IPS DF 6.9 (cell line): ENCODE measurements at regions not wholly inside any gene's neighbourhood (a gene's known extent, or its start where the extent isn't known, plus 50 kb on each side); places are given as distances from the start of the nearest gene placed in this dataset.
"Not testable (repeated sequence)": the region's sequence is repeated elsewhere in the genome, so short reads cannot be mapped to it uniquely, and the experiment has no call there.

Experiments
- DNase-seq: peaks from one replicate; pipeline ENCODE4 v3.0.0-alpha.2; 2013; ENCODE audit warnings: low read depth, low spot score
- H3K27ac ChIP-seq: one replicate; pipeline ENCODE4 v1.5.1; 2013; ENCODE audit warnings: low read length, control low read depth
- H3K27me3 ChIP-seq: 2 replicates; pipeline ENCODE4 v1.6.1; 2013; ENCODE audit warnings: mild to moderate bottlenecking, low read length; ENCODE audit not compliant: control insufficient read depth, insufficient read depth
- H3K36me3 ChIP-seq: 2 replicates; pipeline ENCODE4 v1.6.1; 2013; ENCODE audit warnings: low read length; ENCODE audit not compliant: control insufficient read depth, insufficient read depth
- H3K4me1 ChIP-seq: 2 replicates; pipeline ENCODE4 v1.6.1; 2013; ENCODE audit warnings: low read length; ENCODE audit not compliant: control insufficient read depth, insufficient read depth
- H3K4me3 ChIP-seq: 2 replicates; pipeline ENCODE4 v1.5.1; 2013; ENCODE audit warnings: mild to moderate bottlenecking, low read length
- H3K9me3 ChIP-seq: 2 replicates; pipeline ENCODE4 v1.6.1; 2013; ENCODE audit warnings: low read length, inconsistent platforms; ENCODE audit not compliant: control insufficient read depth, insufficient read depth
- WGBS: extraction: QIAGEN DNeasy Blood & Tissue Kit; methylation state at CpG from one replicate; pipeline ENCODE4 v1.1.7; 2013; ENCODE audit warnings: mixed read lengths, missing lambda C conversion rate; ENCODE audit not compliant: insufficient read length, insufficient coverage; 5-methylcytosine and 5-hydroxymethylcytosine counted together

DNA sequence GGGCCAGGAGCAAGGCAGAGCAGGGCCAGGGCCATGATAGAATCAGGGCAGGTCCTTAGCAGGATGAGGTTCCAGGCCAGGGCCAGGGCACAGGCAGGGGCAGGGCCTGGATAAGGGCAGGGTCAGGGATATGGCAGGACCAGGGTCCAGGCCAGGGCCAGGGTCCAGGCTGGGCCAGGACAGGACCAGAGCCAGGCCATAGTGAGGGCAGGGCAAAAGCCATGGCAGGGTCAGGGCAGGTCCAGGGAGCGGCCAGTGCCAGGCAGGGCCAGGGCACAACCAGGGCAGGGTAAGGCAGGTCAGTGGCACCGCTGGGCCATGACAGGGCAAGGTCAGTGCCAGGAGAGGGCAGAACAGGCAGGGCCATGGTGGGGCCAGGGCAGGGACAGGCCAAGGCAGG, 152.2 kb downstream of the LIPI start:
- Histone ChIP-seq H3K4me3 (no peak overlapping the region), H3K9me3 (no peaks in the 10 kb centered on the region), H3K36me3 (no peaks in the 10 kb centered on the region), H3K4me1 (no peaks in the 10 kb centered on the region; the same call in 1 of the 2 replicates), H3K27ac (no peak overlapping the region), H3K27me3 (no peaks in the 10 kb centered on the region)
- no peak for DNase-seq
- WGBS: no CpG with 5 or more reads among the region's 2 CpGs

DNA sequence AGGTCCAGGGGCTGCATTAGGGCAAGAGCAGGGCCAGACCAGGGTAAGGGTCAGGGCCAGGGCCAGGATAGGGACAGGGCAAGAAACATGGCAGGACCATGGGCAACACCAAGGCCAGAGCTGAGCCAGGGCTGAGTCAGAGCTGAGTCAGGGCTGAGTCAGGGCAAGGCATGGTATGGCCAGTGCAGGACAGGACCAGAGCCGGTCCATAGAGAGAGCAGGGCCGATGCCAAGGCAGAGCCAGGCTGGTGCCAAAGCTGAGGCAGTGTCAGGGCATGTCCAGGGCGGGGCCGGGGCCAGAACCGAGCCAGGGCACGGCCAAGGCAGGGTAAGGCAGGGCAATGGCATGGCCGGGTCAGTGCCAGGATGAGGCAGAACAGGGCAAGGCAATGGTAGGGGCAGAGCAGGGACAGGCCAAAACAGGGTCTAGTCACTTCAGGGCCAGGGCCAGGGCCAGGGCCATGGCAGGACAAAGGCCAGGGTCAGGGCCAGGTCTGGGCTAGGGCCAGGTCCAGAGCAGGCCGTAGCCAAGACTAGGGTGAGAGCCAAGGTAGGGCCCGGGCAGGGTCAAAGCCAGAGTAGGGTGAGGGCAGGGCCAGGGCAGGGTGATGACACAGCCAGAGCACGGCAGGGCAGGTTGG, 152.8 kb downstream of the LIPI start:
- not testable (repeated sequence) for H3K9me3 ChIP-seq, H3K27me3 ChIP-seq, H3K4me1 ChIP-seq, H3K36me3 ChIP-seq, H3K27ac ChIP-seq, DNase-seq, H3K4me3 ChIP-seq
- no CpG with 5 or more reads among the region's 10 CpGs for WGBS

DNA sequence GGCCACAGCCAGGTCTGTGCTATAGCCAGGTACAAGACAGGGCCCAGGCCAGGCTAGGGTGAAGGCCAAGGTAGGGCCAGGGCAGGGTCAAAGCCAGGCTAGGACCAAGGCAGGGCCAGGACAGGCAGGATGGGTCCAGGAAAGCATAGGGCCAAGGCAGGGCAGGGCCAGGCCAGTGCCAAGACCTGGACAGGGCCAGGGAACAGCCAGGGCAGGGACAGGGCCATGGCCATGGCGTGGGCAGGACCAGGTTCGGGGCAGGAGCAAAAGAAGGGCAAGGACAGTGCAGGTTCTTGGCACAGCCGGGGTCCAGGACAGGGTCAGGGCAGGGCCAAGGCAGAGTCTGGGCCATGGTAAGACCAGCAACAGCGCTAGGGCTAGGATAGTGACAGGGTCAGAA, 153.4 kb downstream of the LIPI start:
- H3K36me3 ChIP-seq: no peaks in the 10 kb centered on the region
- no peak for DNase-seq
- H3K9me3 ChIP-seq: no peaks in the 10 kb centered on the region
- no CpG with 5 or more reads among the region's 4 CpGs for WGBS
- no peaks in the 10 kb centered on the region; the same call in 1 of the 2 replicates for H3K4me1 ChIP-seq
- no peak overlapping the region for H3K4me3 ChIP-seq
- H3K27me3 ChIP-seq: no peaks in the 10 kb centered on the region
- H3K27ac ChIP-seq: no peak overlapping the region

DNA sequence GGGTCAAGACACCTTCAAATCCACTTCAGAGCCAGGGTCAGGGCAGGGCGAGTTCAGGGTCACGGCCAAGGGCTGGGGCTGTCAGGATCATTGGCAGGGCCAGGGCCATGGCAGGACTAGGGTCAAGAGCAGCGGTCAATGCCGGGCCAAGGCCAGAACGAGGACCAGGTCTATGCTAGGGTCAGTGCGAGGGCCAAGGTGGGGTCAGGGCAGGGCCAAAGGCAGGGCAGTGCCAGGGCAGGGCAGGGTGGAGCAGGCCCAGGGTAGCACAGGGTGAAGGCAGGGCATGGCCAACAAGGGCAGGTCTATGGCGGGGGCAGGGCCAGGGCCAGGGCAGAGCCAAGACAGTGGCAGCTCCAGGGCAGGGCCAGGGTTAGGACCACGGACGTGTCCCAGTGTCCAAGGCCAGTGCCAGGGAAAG, 154.0 kb downstream of the LIPI start:
- Histone ChIP-seq H3K4me1 (no peaks in the 10 kb centered on the region; the same call in 1 of the 2 replicates), H3K36me3 (no peaks in the 10 kb centered on the region), H3K27me3 (no peaks in the 10 kb centered on the region), H3K27ac (no peak overlapping the region), H3K9me3 (no peaks in the 10 kb centered on the region), H3K4me3 (no peak overlapping the region)
- no CpG with 5 or more reads among the region's 9 CpGs for WGBS
- no peak for DNase-seq

DNA sequence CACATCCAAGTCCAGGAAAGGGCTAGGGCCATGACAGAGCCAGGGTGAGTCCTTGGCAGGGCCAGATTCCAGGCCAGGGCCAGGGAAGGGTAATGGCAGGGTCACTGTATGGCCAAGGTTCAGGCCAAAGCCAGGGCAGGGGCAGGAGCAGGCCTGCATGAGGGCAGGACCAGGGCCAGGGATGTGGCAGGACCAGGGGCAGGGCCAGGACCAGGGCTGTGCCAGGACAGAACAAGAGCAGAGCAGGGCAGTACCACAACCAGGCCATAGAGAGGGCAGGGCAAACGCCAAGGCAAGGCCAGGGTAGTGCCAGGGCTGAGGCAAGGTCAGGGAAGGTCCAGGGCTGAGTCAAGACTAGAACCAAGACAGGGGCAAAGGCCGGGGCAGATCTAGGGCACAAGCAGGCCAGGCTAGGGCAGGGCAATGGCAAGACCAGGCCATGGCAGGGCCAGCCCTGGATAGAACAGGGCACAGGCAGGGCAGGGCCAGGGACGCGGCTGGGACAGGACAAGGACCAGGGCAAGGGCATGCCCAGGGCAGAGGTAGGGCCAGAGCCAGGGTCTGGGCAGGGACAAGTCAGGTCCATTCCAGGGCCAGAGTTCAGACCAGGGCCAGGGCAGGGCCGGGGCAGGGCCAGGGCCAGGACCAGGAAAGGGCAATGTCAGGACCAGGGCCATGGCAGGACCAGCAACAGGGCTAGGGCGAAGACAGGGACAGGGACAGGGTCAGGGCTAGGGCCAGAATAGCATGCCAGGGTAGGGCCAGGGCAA, 154.8 kb downstream of the LIPI start:
- H3K9me3 ChIP-seq, DNase-seq, H3K4me3 ChIP-seq, H3K4me1 ChIP-seq, H3K27me3 ChIP-seq, H3K27ac ChIP-seq, H3K36me3 ChIP-seq: not testable (repeated sequence)
- no CpG with 5 or more reads among the region's 6 CpGs for WGBS

DNA sequence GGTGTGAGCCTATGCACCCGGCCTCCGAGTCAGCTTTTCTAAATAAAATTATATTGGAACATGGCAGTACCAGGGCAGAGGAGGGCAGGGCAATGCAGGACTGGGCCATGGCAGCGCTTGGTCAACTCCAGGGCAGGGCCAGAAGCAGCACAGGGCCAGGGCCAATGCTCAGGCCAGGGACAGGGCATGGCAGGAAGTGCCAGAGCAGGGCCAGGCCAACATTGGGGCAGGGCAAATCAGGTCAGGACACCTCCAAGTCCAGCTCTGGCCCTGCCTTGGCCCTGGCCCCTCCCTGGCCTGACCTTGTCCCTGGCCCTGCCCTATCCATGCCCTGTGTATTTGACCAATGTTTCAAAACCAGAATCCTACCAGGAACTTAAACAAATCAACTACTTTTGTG, 156.1 kb downstream of the LIPI start:
- no peak for DNase-seq
- H3K4me3 ChIP-seq: no peak overlapping the region
- no CpG with 5 or more reads among the region's 3 CpGs for WGBS
- no peak overlapping the region for H3K27ac ChIP-seq
- no peaks in the 10 kb centered on the region for H3K36me3 ChIP-seq
- no peaks in the 10 kb centered on the region for H3K27me3 ChIP-seq
- H3K9me3 ChIP-seq: no peaks in the 10 kb centered on the region
- no peaks in the 10 kb centered on the region; the same call in 1 of the 2 replicates for H3K4me1 ChIP-seq

DNA sequence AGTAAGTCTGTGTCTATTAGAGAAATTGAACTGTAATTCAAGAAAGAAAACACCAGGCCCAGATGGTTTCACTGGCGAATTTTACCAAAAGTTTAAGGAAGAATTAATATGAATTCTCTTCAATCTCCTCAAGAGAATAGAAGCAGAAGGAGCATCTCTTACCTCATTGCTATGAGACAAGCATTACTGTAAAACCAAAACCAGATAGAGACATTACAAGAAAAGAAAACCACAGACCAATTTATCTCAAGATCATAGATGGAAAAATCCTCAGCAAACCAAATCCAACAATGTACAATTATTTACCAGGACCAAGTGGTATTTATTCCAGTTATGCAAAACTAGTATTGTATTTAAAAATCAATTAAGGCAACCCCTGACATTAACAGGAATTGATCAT, 160.6 kb downstream of the LIPI start:
- WGBS: no CpG with 5 or more reads among the region's 1 CpG
- Histone ChIP-seq H3K36me3 (no peaks in the 10 kb centered on the region), H3K27me3 (no peaks in the 10 kb centered on the region)

DNA sequence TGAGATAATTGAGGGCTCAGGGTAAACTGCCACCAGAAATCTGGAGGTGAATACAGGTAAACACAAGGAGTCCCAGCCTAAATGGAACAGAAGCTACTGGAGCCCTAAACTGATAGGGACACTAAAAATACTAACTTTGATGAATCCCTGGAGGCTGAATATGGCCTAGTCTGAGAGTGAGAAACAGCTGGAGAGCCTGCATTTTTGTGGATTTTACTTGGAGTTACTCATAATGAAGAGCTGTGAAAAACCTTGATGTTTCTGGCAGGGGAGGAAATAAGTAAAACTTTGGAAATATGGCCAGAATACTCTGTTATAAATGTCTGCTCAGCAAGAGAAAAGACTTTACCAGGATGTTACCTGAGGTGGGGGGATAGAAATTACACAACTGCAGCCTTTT, 164.4 kb downstream of the LIPI start:
- H3K27ac ChIP-seq: no peak overlapping the region
- no peak overlapping the region for H3K4me3 ChIP-seq
- no peaks in the 10 kb centered on the region for H3K4me1 ChIP-seq
- no peak for DNase-seq
- H3K9me3 ChIP-seq: no peaks in the 10 kb centered on the region
- no peaks in the 10 kb centered on the region for H3K27me3 ChIP-seq
- no peaks in the 10 kb centered on the region for H3K36me3 ChIP-seq

More for the DNA sequence above, 160.6 kb downstream of the LIPI start:
- H3K27ac ChIP-seq: no peak overlapping the region
- DNase-seq: no peak
- no peaks in the 10 kb centered on the region for H3K9me3 ChIP-seq
- H3K4me3 ChIP-seq: no peak overlapping the region
- no peaks in the 10 kb centered on the region; the same call in 1 of the 2 replicates for H3K4me1 ChIP-seq

DNA sequence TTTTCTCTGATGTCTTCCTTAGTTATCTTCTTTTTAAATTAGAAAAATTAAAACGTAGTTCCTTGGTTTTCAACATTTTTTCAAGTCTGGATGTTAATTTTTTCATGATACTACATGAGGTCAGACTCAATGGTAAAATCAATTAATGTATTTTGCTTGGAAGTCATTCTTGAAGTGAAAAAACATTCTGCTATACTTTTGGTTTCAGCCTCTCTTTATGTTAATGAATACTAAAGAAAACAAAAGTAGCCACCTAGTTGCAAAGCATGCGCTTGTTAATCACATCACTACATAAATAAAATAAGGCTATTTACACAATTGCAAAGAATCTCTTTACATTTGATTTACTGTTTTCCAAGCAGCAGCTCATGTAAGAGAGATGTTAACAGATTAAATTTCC, 170.4 kb downstream of the LIPI start:
- no peak for DNase-seq
- Histone ChIP-seq H3K27me3 (no peaks in the 10 kb centered on the region), H3K36me3 (no peaks in the 10 kb centered on the region), H3K27ac (no peak overlapping the region), H3K9me3 (no peaks in the 10 kb centered on the region), H3K4me1 (no peaks in the 10 kb centered on the region), H3K4me3 (no peak overlapping the region)
- no CpG with 5 or more reads among the region's 2 CpGs for WGBS

DNA sequence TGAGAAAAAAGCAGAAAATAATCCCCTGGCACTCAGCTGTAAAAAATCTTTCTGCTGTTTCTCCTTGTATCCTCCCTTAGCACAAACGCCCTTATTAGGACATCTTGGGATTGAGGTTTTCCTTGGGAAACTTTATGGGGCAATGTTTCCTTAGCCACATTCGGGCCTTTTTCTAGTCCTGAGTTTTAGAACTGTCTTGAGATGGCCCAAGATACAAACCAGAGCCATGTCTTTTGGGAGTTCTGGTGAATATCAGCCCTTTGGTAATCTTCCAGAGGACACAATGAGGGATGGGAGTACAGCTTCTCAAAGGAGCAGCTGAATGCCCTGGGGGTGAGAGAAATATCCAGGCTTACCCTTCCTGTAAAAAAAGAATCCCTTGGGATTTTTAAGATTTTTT, 182.1 kb downstream of the LIPI start:
- not testable (repeated sequence) for H3K4me3 ChIP-seq

More for the DNA sequence above, 182.1 kb downstream of the LIPI start:
- not testable (repeated sequence) for H3K4me1 ChIP-seq, H3K9me3 ChIP-seq, H3K36me3 ChIP-seq, DNase-seq, H3K27me3 ChIP-seq, H3K27ac ChIP-seq
- no CpG with 5 or more reads among the region's 2 CpGs for WGBS
